ENCODE measurements at regions not wholly inside any gene's neighbourhood (a gene's known extent, or its start where the extent isn't known, plus 50 kb on each side); places are given as distances from the start of the nearest gene placed in this dataset.

DNA sequence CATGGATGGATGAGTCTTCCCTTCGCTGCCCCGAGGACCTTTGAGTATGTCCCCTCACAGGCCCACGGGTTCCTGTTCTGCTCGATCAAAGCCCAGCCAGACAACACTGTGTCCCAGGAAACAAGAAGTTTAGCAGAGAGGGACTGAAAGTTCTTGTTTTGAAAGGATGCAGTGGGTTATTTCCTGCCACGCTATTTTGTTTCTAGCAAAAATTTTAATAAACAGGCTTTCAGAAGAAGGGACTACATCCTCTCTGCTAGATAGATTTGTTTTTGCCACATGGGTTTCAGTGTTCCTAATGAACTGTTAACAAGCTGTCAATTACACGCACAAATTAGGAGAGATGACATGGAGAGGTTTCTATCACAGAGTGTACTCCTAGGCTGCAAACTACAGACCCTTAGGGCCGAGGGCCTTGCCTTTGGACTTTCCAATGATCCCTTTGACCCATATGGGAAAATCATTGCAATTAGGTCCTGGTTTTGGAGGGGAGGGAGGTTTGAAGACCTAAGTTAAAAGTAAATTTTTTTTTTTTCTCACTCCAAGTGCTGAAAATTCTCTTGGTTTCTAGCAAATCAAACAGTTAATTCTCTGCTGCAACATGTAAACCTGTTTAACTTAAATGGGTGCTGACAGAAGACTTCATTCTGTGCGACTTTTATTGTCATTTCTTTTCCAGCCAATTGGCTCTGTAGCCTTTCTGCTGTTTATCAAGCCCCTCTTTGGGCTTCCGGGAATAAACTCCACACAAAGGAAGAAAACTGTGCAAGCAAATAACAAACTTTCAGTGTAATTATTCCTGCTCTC, 81.4 kb downstream of the RCN1 start:
- H3K9ac ChIP-seq (ENCODE audit: low read depth, low read length, poor library complexity, severe bottlenecking) = no peak overlapping the region
- no peaks in the 10 kb centered on the region for H3K9me2 ChIP-seq (replicated peaks; ENCODE audit: low read depth, low read length)
- no peaks in the 10 kb centered on the region for H3K36me3 ChIP-seq (ENCODE audit: insufficient read depth, low read length)
- H3K9me3 ChIP-seq (ENCODE audit: insufficient read depth, low read depth, low read length) = no peaks in the 10 kb centered on the region
- H3K4me2 ChIP-seq (ENCODE audit: low read depth, low read length, poor library complexity, severe bottlenecking) = no peak overlapping the region
- no peaks in the 10 kb centered on the region for H3F3A ChIP-seq (ENCODE audit: low read depth)
- TF ChIP-seq, protein P1, sequence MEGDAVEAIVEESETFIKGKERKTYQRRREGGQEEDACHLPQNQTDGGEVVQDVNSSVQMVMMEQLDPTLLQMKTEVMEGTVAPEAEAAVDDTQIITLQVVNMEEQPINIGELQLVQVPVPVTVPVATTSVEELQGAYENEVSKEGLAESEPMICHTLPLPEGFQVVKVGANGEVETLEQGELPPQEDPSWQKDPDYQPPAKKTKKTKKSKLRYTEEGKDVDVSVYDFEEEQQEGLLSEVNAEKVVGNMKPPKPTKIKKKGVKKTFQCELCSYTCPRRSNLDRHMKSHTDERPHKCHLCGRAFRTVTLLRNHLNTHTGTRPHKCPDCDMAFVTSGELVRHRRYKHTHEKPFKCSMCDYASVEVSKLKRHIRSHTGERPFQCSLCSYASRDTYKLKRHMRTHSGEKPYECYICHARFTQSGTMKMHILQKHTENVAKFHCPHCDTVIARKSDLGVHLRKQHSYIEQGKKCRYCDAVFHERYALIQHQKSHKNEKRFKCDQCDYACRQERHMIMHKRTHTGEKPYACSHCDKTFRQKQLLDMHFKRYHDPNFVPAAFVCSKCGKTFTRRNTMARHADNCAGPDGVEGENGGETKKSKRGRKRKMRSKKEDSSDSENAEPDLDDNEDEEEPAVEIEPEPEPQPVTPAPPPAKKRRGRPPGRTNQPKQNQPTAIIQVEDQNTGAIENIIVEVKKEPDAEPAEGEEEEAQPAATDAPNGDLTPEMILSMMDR (conservative IDR thresholded peaks at IDR 0.05; ENCODE audit: low read length) = no peak
- TF ChIP-seq EZH2phosphoT487 (IDR thresholded peaks at IDR 0.05; ENCODE audit: borderline replicate concordance) = no peak
- no peaks in the 10 kb centered on the region for H3K27me3 ChIP-seq (ENCODE audit: insufficient read depth, low read length, poor library complexity, severe bottlenecking)
- no peak overlapping the region for H2AFZ ChIP-seq (ENCODE audit: low read length)
- H3K4me3 ChIP-seq (ENCODE audit: low read length, poor library complexity, severe bottlenecking) = no peak overlapping the region
- no peaks in the 10 kb centered on the region for H3K79me2 ChIP-seq (ENCODE audit: insufficient read depth, low read length)
- H3K4me1 ChIP-seq (ENCODE audit: insufficient read depth, low read length, poor library complexity, severe bottlenecking) = no peaks in the 10 kb centered on the region
- H4K20me1 ChIP-seq (ENCODE audit: insufficient read depth, low read length, poor library complexity, severe bottlenecking) = no peaks in the 10 kb centered on the region

DNA sequence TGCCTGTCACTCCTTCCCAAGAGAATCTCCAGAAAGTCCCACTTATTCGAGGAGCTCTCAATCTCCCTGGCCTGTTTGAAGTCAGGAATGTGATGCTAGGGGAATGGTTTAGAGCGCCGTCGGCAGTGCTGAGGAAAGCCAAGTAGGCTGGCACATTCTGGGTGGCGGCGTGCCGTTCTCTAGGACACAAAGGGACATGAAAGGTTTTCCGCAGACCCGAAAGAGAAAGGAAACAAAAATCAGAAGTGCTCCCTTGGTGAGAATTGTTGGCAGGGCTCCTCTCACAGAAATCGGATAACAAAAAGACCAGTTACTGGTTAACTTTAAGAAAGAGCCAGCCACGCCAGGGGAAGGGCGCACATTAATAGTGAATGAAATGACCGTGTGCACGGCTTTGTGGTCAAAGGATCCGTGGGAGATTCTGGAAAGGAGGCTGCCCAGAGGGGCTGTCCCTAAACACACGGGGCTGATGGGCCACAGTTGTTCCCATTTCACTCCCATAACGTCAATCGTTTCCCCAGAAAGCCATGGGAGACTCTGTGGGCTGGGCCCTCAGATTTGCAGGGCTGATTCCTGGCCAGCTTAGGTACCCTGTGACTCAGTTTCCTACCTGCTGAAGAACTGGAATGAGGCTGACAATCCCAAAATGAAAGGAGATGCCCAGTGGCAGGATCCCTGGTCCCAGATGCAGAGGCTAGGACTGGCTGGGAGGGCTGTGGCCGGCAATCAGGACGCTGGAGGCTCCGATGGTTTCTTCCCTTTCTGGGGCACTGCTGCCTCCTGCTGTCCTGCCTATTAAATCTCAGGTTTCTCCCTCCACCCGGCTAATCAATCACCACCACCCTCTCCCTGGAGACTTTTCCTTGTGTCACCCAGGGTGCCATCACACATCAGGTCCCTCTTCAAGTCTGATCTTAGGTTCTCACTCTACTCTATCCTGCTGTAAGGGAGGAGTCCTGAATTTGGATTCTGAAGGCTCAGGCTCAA, 82.3 kb downstream of the RCN1 start:
- no peak overlapping the region for H3K9ac ChIP-seq (ENCODE audit: low read depth, low read length, poor library complexity, severe bottlenecking)
- no peak overlapping the region for H3K4me2 ChIP-seq (ENCODE audit: low read depth, low read length, poor library complexity, severe bottlenecking)

DNA sequence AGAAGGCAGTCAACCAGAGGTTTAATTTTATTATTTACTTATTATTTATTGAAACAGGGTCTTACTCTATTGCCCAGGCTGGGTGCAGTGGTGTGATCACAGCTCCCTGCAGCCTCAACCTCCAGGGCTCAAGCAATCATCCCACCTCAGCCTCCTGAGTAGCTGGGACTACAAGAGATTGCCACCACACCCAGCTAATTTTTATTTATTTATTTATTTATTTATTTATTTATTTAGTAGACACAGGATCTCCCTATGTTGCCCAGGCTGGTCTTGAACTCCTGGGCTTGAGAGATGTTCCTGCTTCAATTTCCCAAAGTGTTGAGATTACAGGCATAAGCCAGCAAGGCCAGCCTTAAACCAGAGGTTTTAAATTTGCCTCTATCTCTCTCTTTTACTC, 83.1 kb downstream of the RCN1 start:
- TF ChIP-seq, protein P1 (conservative IDR thresholded peaks at IDR 0.05; ENCODE audit: low read length) = no peak
- no peak for TF ChIP-seq EZH2phosphoT487 (IDR thresholded peaks at IDR 0.05; ENCODE audit: borderline replicate concordance)
- Histone ChIP-seq H4K20me1 (ENCODE audit: insufficient read depth, low read length, poor library complexity, severe bottlenecking) (no peaks in the 10 kb centered on the region), H3K9ac (ENCODE audit: low read depth, low read length, poor library complexity, severe bottlenecking) (no peak overlapping the region), H3K4me1 (ENCODE audit: insufficient read depth, low read length, poor library complexity, severe bottlenecking) (no peaks in the 10 kb centered on the region), H3K4me2 (ENCODE audit: low read depth, low read length, poor library complexity, severe bottlenecking) (no peak overlapping the region), H3K36me3 (ENCODE audit: insufficient read depth, low read length) (no peaks in the 10 kb centered on the region), H3K79me2 (ENCODE audit: insufficient read depth, low read length) (no peaks in the 10 kb centered on the region), H3K9me2 (replicated peaks; ENCODE audit: low read depth, low read length) (no peaks in the 10 kb centered on the region), H3K27me3 (ENCODE audit: insufficient read depth, low read length, poor library complexity, severe bottlenecking) (no peaks in the 10 kb centered on the region), H3F3A (ENCODE audit: low read depth) (no peaks in the 10 kb centered on the region), H2AFZ (ENCODE audit: low read length) (no peak overlapping the region), H3K4me3 (ENCODE audit: low read length, poor library complexity, severe bottlenecking) (no peak overlapping the region), H3K9me3 (ENCODE audit: insufficient read depth, low read depth, low read length) (no peaks in the 10 kb centered on the region)

More for the DNA sequence above, 82.3 kb downstream of the RCN1 start:
- Histone ChIP-seq H3K9me2 (replicated peaks; ENCODE audit: low read depth, low read length) (no peaks in the 10 kb centered on the region), H3K79me2 (ENCODE audit: insufficient read depth, low read length) (no peaks in the 10 kb centered on the region), H3K9me3 (ENCODE audit: insufficient read depth, low read depth, low read length) (no peaks in the 10 kb centered on the region), H3K36me3 (ENCODE audit: insufficient read depth, low read length) (no peaks in the 10 kb centered on the region), H3K4me3 (ENCODE audit: low read length, poor library complexity, severe bottlenecking) (no peak overlapping the region), H3K27me3 (ENCODE audit: insufficient read depth, low read length, poor library complexity, severe bottlenecking) (no peaks in the 10 kb centered on the region), H4K20me1 (ENCODE audit: insufficient read depth, low read length, poor library complexity, severe bottlenecking) (no peaks in the 10 kb centered on the region), H3K4me1 (ENCODE audit: insufficient read depth, low read length, poor library complexity, severe bottlenecking) (no peaks in the 10 kb centered on the region), H2AFZ (ENCODE audit: low read length) (no peak overlapping the region), H3F3A (ENCODE audit: low read depth) (no peaks in the 10 kb centered on the region)
- TF ChIP-seq, protein P1 (conservative IDR thresholded peaks at IDR 0.05; ENCODE audit: low read length) = peak; percentile 51
- no peak for TF ChIP-seq EZH2phosphoT487 (IDR thresholded peaks at IDR 0.05; ENCODE audit: borderline replicate concordance)
